ENCODE measurements at regions not wholly inside any gene's neighbourhood (a gene's known extent, or its start where the extent isn't known, plus 50 kb on each side); places are given as distances from the start of the nearest gene placed in this dataset.

GRCh38 chr5:145574889-145575573 lies 260.1 kb downstream of the PRELID2 start:
- TF ChIP-seq EZH2 (IDR thresholded peaks at IDR 0.05; ENCODE audit: low read length) (no peak), CTCF (optimal IDR thresholded peaks at IDR 0.05 in 1 of 3, IDR thresholded peaks at IDR 0.05 in 1 of 3, conservative IDR thresholded peaks at IDR 0.05 in 1 of 3; ENCODE audit: extremely low read depth in 1 of 3, insufficient read depth in 2 of 3, low read length in 3 of 3) (no peak)
- H2AFZ ChIP-seq (ENCODE audit: control insufficient read depth, low read length) = no peak overlapping the region
- FAIRE-seq = no peak

GRCh38 chr5:145568581-145568980 lies 266.6 kb downstream of the PRELID2 start:
- no peak for DNase-seq (ENCODE audit: low read depth, low spot score)

More at GRCh38 chr5:145574889-145575573, 260.1 kb downstream of the PRELID2 start:
- no peaks in the 10 kb centered on the region for H3K9me1 ChIP-seq (ENCODE audit: control insufficient read depth, extremely low read depth, insufficient read depth, low read length)
- H4K20me1 ChIP-seq (ENCODE audit: control insufficient read depth, extremely low read depth, insufficient read depth, low read length) = no peaks in the 10 kb centered on the region
- no peak overlapping the region for H3K9ac ChIP-seq (ENCODE audit: control insufficient read depth, extremely low read depth, insufficient read depth, low read length)
- no peak for DNase-seq (ENCODE audit: low read depth, low spot score)
- no peaks in the 10 kb centered on the region for H3K79me2 ChIP-seq (ENCODE audit: control insufficient read depth, insufficient read depth, low read length)
- H3K27me3 ChIP-seq (ENCODE audit: control insufficient read depth, extremely low read depth, insufficient read depth, low read length) = no peaks in the 10 kb centered on the region
- dilution Hi-C loops (cut with MboI; ENCODE audit: extremely low pct_ligation_motif_present, low sequenced_read_pairs) = no loop called here
- no peaks in the 10 kb centered on the region for H3K4me1 ChIP-seq (ENCODE audit: control insufficient read depth, extremely low read depth, insufficient read depth, low read length)
- H3K4me2 ChIP-seq (ENCODE audit: control insufficient read depth, extremely low read depth, insufficient read depth, low read depth, low read length) = no peak overlapping the region
- no peak overlapping the region for H3K27ac ChIP-seq (ENCODE audit: control insufficient read depth, insufficient read depth, low read length)
- no peaks in the 10 kb centered on the region for H3K9me3 ChIP-seq (ENCODE audit: control insufficient read depth, low read depth, low read length)
- no peak overlapping the region for H3K4me3 ChIP-seq (ENCODE audit: control insufficient read depth in 2 of 3, extremely low read depth in 1 of 3, insufficient read depth in 2 of 3, low read depth in 1 of 3, low read length in 3 of 3)
- H3K36me3 ChIP-seq (ENCODE audit: control insufficient read depth in 2 of 2, extremely low read depth in 1 of 2, insufficient read depth in 2 of 2, low read length in 2 of 2) = no peaks in the 10 kb centered on the region

More at GRCh38 chr5:145568581-145568980, 266.6 kb downstream of the PRELID2 start:
- TF ChIP-seq CTCF (optimal IDR thresholded peaks at IDR 0.05 in 1 of 3, IDR thresholded peaks at IDR 0.05 in 1 of 3, conservative IDR thresholded peaks at IDR 0.05 in 1 of 3; ENCODE audit: extremely low read depth in 1 of 3, insufficient read depth in 2 of 3, low read length in 3 of 3) = no peak
- TF ChIP-seq EZH2 (IDR thresholded peaks at IDR 0.05; ENCODE audit: low read length) = no peak
- Histone ChIP-seq H3K4me2 (ENCODE audit: control insufficient read depth, extremely low read depth, insufficient read depth, low read depth, low read length) (no peak overlapping the region), H3K9ac (ENCODE audit: control insufficient read depth, extremely low read depth, insufficient read depth, low read length) (no peak overlapping the region), H3K27ac (ENCODE audit: control insufficient read depth, insufficient read depth, low read length) (no peak overlapping the region), H3K27me3 (ENCODE audit: control insufficient read depth, extremely low read depth, insufficient read depth, low read length) (no peaks in the 10 kb centered on the region), H3K4me1 (ENCODE audit: control insufficient read depth, extremely low read depth, insufficient read depth, low read length) (no peaks in the 10 kb centered on the region), H3K4me3 (ENCODE audit: control insufficient read depth in 2 of 3, extremely low read depth in 1 of 3, insufficient read depth in 2 of 3, low read depth in 1 of 3, low read length in 3 of 3) (no peak overlapping the region), H3K79me2 (ENCODE audit: control insufficient read depth, insufficient read depth, low read length) (no peaks in the 10 kb centered on the region), H3K36me3 (ENCODE audit: control insufficient read depth in 2 of 2, extremely low read depth in 1 of 2, insufficient read depth in 2 of 2, low read length in 2 of 2) (no peaks in the 10 kb centered on the region), H2AFZ (ENCODE audit: control insufficient read depth, low read length) (no peak overlapping the region), H4K20me1 (ENCODE audit: control insufficient read depth, extremely low read depth, insufficient read depth, low read length) (no peaks in the 10 kb centered on the region), H3K9me1 (ENCODE audit: control insufficient read depth, extremely low read depth, insufficient read depth, low read length) (no peaks in the 10 kb centered on the region), H3K9me3 (ENCODE audit: control insufficient read depth, low read depth, low read length) (no peaks in the 10 kb centered on the region)
- no peak for FAIRE-seq
- dilution Hi-C loops (cut with MboI; ENCODE audit: extremely low pct_ligation_motif_present, low sequenced_read_pairs) = no loop called here

Data from keratinocyte (primary cell).